Central memory CD8-positive, alpha-beta T cell (primary cell): ENCODE measurements at regions not wholly inside any gene's neighbourhood (a gene's known extent, or its start where the extent isn't known, plus 50 kb on each side); places are given as distances from the start of the nearest gene placed in this dataset.

Experiments
- ATAC-seq: fragments of 150-1000 bp; cut with Tn5 transposase; replicated peaks from 2 replicates; pipeline ENCODE4 v1.10.0; 2022; ENCODE audit warnings: mild to moderate bottlenecking, moderate FRiP score, moderate number of reproducible peaks; ENCODE audit not compliant: poor library complexity, severe bottlenecking; ENCODE audit errors: extremely low read depth
- DNase-seq, 2 donors: peaks; one replicate each; pipeline ENCODE4 v3.0.0; 2021; ENCODE audit warnings: low spot score in 2 of 2
- H3K27ac Mint-ChIP-seq: one replicate; pipeline ENCODE4 v1.8.0; 2022; ENCODE audit warnings: low read depth, mild to moderate bottlenecking, moderate library complexity, mixed read lengths
- H3K27me3 Mint-ChIP-seq: one replicate; pipeline ENCODE4 v1.8.0; 2022; ENCODE audit warnings: mixed read lengths
- H3K36me3 Mint-ChIP-seq: one replicate; pipeline ENCODE4 v1.8.0; 2022; ENCODE audit warnings: mild to moderate bottlenecking, moderate library complexity, mixed read lengths; ENCODE audit not compliant: insufficient read depth
- H3K4me1 Mint-ChIP-seq: one replicate; pipeline ENCODE4 v1.8.0; 2022; ENCODE audit warnings: mixed read lengths
- H3K4me3 Mint-ChIP-seq: one replicate; pipeline ENCODE4 v1.8.0; 2022; ENCODE audit warnings: mild to moderate bottlenecking, moderate library complexity, mixed read lengths
- H3K9me3 Mint-ChIP-seq: one replicate; pipeline ENCODE4 v1.8.0; 2022; ENCODE audit warnings: mixed read lengths

DNA sequence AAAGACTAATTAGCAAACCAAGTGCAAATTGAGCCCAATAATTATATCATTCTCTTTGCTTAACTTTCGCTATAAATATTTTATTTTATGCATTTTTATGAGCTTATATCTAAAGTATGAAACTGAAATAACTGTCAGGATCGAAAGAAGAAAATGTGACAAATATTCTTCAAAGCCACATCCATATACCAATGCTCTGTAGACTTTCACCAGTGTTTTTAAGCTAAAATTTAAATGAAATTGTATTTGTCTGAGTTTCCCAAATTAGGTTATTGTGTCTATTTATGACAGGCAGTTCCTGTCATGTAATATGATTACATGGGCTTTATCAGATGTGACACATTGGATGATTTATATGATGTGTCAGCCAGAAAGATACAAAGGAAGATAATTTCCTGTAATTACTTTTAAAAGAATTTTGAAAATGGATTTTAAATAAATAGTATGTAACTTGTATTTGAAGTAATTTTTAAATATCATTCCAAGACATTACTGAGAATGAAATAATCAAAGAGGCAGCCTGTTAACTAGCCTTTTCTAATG lies 317.9 kb upstream of the KLF6 start:
- ATAC-seq (no peak), DNase-seq (no peak)
- Mint-ChIP-seq H3K36me3 (peaks cover 4% of the 10 kb centered on the region), H3K4me1 (peaks cover 21% of the 10 kb centered on the region), H3K27me3 (no peaks in the 10 kb centered on the region), H3K4me3 (no peak overlapping the region), H3K9me3 (no peaks in the 10 kb centered on the region), H3K27ac (no peak overlapping the region)

DNA sequence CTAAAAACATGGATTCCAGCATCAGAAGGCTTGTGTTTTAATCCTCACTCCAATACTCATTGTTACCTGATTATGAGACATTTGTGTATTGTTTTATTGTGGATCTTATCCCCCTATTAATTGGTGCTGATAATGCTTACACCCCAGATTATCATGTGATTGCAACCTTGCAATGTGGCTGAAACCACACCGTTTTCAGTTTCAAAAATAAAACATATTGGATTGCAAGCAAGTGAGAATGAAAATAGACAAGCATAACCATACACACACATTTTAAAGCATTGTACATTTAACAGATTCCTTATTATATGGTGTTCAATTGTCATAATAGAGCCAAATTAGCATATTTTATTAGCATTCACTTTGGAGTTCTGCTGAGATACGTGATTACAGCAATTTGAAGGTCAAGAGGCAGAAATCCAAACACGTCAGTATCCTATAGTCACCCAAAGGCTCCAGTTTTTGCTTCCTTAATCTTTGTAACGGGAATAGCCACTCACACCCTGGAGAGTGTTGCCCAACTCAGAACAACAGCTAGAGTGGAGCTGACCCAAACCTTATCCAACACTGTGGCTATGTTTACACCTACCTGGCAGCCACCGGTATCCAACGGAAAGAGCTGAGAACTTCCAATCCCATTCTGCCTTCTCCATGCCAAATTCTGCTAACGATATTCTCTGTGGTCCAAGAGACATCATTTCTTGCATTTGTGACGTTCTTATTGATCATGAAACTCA lies 317.1 kb upstream of the KLF6 start:
- H3K4me3 Mint-ChIP-seq: no peak overlapping the region
- no peaks in the 10 kb centered on the region for H3K9me3 Mint-ChIP-seq
- ATAC-seq (no peak), DNase-seq (no peak)
- H3K27me3 Mint-ChIP-seq: no peaks in the 10 kb centered on the region
- peaks cover 21% of the 10 kb centered on the region for H3K4me1 Mint-ChIP-seq
- no peak overlapping the region for H3K27ac Mint-ChIP-seq
- peaks cover 2% of the 10 kb centered on the region for H3K36me3 Mint-ChIP-seq

DNA sequence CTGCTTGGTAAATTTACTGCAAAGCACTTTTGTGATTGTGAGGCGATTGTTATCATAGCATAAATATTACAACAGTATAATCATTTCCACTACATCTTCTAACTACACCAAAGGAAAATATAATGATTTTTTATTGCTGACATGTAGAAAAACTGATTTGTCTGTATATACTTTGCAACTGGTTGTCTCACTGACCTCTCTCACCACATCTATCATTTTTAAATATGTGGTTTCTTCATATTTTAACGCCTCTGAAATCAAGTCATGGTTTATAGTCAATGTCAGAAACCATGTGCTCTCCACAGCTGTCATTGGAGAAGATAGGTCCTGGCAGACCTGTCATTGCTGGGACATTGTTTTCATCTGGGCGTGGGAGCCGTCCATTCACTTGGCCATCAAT lies 315.4 kb upstream of the KLF6 start:
- peaks cover 21% of the 10 kb centered on the region for H3K4me1 Mint-ChIP-seq
- no peak overlapping the region for H3K27ac Mint-ChIP-seq
- no peaks in the 10 kb centered on the region for H3K9me3 Mint-ChIP-seq
- H3K36me3 Mint-ChIP-seq: peaks cover 2% of the 10 kb centered on the region
- ATAC-seq (no peak), DNase-seq (no peak)
- no peaks in the 10 kb centered on the region for H3K27me3 Mint-ChIP-seq
- no peak overlapping the region for H3K4me3 Mint-ChIP-seq

DNA sequence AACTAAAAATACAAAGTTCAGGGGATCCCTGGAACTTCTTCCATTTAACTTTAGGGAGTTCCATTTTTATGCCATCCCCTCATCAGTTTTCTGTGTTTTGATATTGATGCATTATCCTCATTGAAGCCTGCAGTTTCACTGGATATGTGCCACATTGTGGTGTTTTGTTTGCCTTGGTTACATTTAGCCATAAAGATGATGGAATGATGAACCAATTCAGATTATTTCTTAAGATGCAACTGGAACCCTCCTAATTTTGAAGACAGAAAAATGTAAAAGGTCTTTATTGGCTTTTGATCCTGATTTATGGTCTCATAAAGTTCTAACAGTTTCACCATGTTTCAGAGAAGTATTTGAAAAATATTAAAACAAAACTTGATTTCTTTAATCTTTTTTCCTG lies 314.2 kb upstream of the KLF6 start:
- Mint-ChIP-seq H3K4me3 (no peak overlapping the region), H3K9me3 (no peaks in the 10 kb centered on the region), H3K27me3 (no peaks in the 10 kb centered on the region), H3K4me1 (peaks cover 21% of the 10 kb centered on the region), H3K36me3 (peaks cover 2% of the 10 kb centered on the region), H3K27ac (no peak overlapping the region)
- no peak for DNase-seq
- ATAC-seq: no peak

DNA sequence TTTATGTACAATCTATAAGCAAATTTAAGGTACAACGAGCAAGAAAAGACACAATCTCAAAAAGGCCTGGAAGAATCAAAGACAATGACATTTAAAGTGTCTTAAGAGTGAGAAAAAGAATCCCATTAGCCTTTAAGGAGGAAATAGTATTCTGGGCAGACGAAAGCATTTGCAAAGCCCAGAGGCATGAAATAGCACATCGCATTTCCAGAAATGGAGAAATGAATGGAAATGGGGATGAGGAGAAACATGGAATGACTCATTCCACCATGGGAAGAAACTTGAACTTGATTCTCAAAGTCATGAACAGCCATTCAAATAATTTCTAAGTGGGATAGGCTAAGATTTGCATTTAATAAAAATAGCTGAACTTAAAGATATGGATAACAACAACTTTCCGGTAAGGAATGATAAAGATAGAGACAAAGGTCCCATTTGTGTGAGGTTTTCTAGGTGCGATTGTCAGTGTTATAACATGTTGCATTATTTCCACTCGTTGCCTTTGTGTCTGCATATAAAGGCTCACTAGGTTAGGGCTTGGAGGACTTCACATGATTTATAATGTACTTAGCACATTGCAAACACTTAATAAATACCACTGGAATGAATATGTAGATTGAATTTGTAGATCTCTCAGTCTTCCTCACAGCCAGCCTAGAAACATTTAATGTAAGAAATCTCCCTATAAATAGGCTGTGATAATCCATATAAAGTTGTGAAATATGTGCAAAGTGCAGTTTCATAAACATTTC lies 310.3 kb upstream of the KLF6 start:
- H3K4me3 Mint-ChIP-seq: no peak overlapping the region
- H3K27me3 Mint-ChIP-seq: no peaks in the 10 kb centered on the region
- H3K4me1 Mint-ChIP-seq: peaks cover 2% of the 10 kb centered on the region
- no peak overlapping the region for H3K27ac Mint-ChIP-seq
- H3K9me3 Mint-ChIP-seq: no peaks in the 10 kb centered on the region
- ATAC-seq (no peak), DNase-seq (no peak)
- H3K36me3 Mint-ChIP-seq: peaks cover 2% of the 10 kb centered on the region

DNA sequence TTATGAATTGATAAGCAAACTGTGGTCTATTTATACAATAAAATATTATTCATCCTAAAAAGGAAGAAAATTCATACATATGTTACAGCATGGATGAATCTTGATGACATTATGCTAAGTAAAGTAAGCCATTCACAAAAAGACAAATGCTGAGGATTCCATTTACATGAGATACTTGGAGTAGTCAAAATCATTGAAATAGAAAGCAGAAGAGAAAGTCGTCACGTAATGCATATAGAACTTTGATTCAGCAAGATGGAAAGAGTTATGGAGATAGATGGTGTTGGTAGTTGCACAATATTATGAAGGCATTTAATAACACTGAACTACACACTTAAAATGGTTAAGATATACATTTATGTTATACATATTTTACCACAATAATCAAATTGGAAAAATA lies 309.7 kb upstream of the KLF6 start:
- ATAC-seq (no peak), DNase-seq (no peak)
- Mint-ChIP-seq H3K27ac (no peak overlapping the region), H3K27me3 (no peaks in the 10 kb centered on the region), H3K36me3 (peaks cover 2% of the 10 kb centered on the region), H3K4me3 (no peak overlapping the region), H3K9me3 (no peaks in the 10 kb centered on the region), H3K4me1 (no peaks in the 10 kb centered on the region)

DNA sequence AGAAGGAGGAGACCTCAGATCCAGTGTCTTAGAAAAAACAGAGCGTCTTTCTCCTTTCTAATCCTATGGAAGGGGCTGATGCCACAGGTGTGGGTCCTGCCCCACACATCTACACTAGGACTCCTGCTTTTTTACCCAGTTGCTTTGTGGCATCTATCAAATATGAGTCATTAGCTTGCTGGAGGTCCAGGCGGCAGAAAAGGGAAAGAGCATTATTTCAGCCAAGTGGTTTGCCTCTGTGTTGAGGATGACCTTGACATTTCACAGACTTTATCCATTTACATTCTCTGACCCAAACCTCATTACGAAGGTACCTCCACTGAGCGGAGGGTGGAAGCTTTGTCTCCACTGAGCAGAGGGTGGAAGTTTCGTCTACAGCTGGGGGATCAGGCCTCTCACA lies 308.4 kb upstream of the KLF6 start:
- Mint-ChIP-seq H3K4me3 (no peak overlapping the region), H3K4me1 (no peaks in the 10 kb centered on the region), H3K27me3 (no peaks in the 10 kb centered on the region), H3K27ac (no peak overlapping the region), H3K9me3 (no peaks in the 10 kb centered on the region), H3K36me3 (peaks cover 2% of the 10 kb centered on the region)
- no peak for ATAC-seq
- DNase-seq: no peak

DNA sequence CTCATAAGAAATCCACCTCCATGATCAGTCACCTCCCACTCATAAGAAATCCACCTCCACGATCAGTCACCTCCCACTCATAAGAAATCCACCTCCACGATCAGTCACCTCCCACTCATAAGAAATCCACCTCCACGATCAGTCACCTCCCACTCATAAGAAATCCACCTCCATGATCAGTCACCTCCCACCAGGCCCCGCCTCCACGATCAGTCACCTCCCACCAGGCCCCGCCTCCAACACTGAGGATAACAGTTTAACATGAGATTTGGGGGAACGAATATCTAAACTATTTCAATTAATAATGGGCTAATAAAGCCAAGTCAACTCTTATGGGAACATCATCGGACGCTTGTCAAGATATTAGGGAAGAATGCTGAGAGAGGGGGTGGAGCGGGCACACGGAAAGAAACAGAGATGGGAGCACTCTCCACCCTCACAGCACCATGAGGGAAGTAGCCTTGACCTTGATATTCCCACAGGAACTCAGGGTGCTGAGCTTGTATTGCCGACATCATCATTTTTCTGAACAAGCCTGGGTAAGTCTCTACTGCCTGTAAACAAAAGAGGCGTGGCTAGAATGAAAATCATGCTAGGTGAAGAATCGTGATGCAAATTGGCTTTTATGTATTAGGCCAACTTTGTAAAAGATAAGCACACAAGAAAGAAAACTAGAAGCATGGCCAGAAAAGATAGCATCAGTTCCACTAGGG lies 303.5 kb upstream of the KLF6 start:
- Mint-ChIP-seq H3K4me3 (no peak overlapping the region), H3K27me3 (no peaks in the 10 kb centered on the region), H3K9me3 (peaks cover 4% of the 10 kb centered on the region), H3K36me3 (peaks cover 3% of the 10 kb centered on the region), H3K27ac (no peak overlapping the region), H3K4me1 (peaks cover 5% of the 10 kb centered on the region)
- DNase-seq: no peak
- ATAC-seq: no peak

DNA sequence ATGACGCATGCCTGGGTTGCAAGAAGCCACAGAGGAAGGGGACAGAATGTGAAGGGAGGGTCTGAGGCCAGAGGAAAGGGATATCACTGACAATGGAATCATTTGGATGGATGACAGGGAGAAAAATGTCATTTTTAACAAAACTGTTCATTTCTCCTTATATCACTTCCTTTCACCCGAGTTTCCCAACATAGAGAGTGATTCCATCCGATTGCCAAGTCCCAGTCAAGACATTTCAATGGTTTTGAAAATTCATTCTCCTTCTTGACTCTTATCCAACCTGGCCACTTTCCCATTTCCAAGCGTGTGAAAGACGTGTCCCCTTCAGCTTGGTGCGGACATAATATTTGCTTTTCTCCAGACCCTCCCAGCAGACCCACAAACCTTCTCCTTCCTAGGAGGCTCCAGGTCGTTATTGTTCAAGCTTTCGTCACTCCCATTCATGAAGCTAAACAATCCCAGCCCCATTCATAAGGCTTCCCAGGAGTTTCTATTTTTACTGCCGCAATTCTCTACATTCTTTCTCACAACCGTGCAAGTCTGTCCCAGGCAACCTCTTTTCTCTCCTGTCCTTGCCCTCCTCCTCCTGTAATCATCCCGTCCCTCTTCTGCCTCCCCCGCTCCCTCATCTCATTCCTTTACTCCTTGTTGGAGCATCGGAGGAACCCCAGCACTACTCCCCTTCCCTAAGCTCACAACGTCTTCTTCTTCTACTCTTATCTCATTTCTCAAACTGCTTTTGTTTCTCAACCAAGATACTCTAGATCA lies 301.3 kb upstream of the KLF6 start:
- no peak overlapping the region for H3K27ac Mint-ChIP-seq
- no peaks in the 10 kb centered on the region for H3K27me3 Mint-ChIP-seq
- H3K9me3 Mint-ChIP-seq: peaks cover 4% of the 10 kb centered on the region
- H3K36me3 Mint-ChIP-seq: peaks cover 3% of the 10 kb centered on the region
- ATAC-seq (no peak), DNase-seq (no peak)
- H3K4me3 Mint-ChIP-seq: no peak overlapping the region
- H3K4me1 Mint-ChIP-seq: peaks cover 20% of the 10 kb centered on the region

DNA sequence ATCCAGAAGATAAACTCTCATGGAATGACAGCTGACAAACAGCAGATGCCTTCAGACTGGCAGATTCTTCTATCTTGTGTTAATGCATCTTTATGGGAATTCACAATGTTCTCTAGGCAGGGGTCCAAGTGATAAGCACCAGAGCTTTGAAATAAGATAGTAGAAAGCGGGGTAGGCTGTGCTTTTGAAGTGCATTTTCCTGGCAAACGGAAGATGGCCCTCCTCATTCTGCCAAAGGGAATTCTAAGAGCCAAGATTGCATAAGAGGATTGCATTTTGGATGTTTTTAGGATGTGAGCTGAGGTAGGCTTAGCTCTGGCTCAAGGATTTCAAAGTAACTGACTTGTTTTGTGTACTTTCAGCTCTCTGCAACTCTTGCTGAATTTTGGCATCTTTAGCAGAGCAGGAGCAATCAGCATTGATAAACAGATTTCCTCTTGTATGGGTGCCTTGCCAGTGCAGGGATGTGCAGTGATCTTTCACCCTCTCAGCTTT lies 298.5 kb upstream of the KLF6 start:
- ATAC-seq: no peak
- Mint-ChIP-seq H3K27ac (peak overlapping the region; percentile 67), H3K36me3 (peaks cover 3% of the 10 kb centered on the region), H3K9me3 (peaks cover 4% of the 10 kb centered on the region), H3K4me3 (no peak overlapping the region), H3K27me3 (no peaks in the 10 kb centered on the region), H3K4me1 (peaks cover 43% of the 10 kb centered on the region)
- DNase-seq: no peak

DNA sequence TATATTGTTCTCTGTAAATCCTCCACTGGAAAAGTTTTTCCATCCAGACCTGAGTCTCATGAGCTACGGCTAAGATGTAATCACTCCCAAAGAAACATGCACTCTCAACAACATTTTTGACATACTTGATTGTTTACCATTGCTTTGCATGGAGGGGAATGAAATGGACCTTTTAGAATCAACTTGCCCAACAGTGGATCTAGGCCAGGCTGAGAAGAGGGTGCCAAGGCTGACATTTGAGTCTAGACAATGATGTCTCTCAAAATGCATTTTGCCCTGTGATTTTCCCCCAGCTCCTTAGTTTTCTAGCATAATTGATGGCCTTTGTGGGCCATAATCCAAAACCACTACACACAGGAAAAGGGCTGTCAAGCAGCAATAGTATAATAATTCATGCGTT lies 297.9 kb upstream of the KLF6 start:
- DNase-seq: no peak
- Mint-ChIP-seq H3K27me3 (no peaks in the 10 kb centered on the region), H3K36me3 (peaks cover 3% of the 10 kb centered on the region), H3K4me3 (no peak overlapping the region), H3K9me3 (peaks cover 2% of the 10 kb centered on the region), H3K4me1 (peaks cover 45% of the 10 kb centered on the region), H3K27ac (peak overlapping the region; percentile 29)
- no peak for ATAC-seq

DNA sequence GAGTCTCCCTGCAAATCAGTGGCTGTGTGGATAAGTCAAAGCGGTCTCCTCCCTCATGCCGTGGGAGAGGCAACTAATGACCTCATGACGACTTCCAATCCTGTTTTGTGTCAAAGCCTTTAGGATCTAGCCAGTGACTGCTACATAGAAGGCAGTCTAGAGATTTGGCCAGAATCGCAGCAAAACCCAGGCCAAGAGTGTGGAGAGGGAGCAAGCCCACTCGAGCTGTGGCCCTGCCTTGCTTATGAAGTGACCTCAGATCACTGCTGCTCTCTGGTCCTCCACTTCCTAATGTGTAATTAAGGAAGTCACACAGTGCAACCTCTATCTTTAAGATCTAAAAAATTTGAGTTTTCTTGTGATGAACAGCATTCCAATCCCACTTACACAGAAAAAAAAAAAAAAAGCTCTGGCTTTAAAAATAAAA lies 296.7 kb upstream of the KLF6 start:
- H3K27ac Mint-ChIP-seq: peak overlapping the region; percentile 89
- no peaks in the 10 kb centered on the region for H3K27me3 Mint-ChIP-seq
- H3K9me3 Mint-ChIP-seq: no peaks in the 10 kb centered on the region
- DNase-seq: no peak
- H3K4me3 Mint-ChIP-seq: no peak overlapping the region
- no peak for ATAC-seq
- peaks cover 3% of the 10 kb centered on the region for H3K36me3 Mint-ChIP-seq
- peaks cover 56% of the 10 kb centered on the region for H3K4me1 Mint-ChIP-seq
